GM10248 (cell line): ENCODE measurements at regions not wholly inside any gene's neighbourhood (a gene's known extent, or its start where the extent isn't known, plus 50 kb on each side); places are given as distances from the start of the nearest gene placed in this dataset.
"Not testable (repeated sequence)": the region's sequence is repeated elsewhere in the genome, so short reads cannot be mapped to it uniquely, and the experiment has no call there.

Source experiments
- CTCF ChIA-PET: fragments of 300-600 bp; sonication (Branson Sonifier 250); formaldehyde crosslinking; extraction: SDS; loops from one replicate; lab custom pipeline; 2021; ENCODE audit warnings: antibody characterized with exemption; lab: Yijun Ruan, JAX
- POLR2A ChIA-PET: fragments of 350-650 bp; sonication (Branson Sonifier 250); formaldehyde crosslinking; extraction: SDS; loops from one replicate; lab custom pipeline; 2020; ENCODE audit warnings: antibody characterized with exemption; lab: Yijun Ruan, JAX
- DNase-seq: peaks from one replicate; pipeline ENCODE4 v3.0.0; 2012; ENCODE audit errors: extremely low spot score
- CTCF ChIP-seq: IDR thresholded peaks from 2 replicates; pipeline ENCODE4 v1.5.1; 2012; ENCODE audit warnings: mild to moderate bottlenecking, low read depth; ENCODE audit errors: extremely low read depth, missing control alignments, control extremely low read depth

- ChIA-PET CTCF (no interaction called here), POLR2A (no interaction called here)
- DNase-seq = no peak
- no peak for TF ChIP-seq CTCF
These were observed 288.2 kb upstream of the PREP start for GRCh38 chr6:105691081-105691480.

- ChIA-PET POLR2A (no interaction called here), CTCF (no interaction called here)
- TF ChIP-seq CTCF = no peak
- no peak for DNase-seq
These were observed 285.7 kb upstream of the PREP start for GRCh38 chr6:105688573-105688972.

- DNase-seq, CTCF ChIA-PET, POLR2A ChIA-PET: not testable (repeated sequence)
These were observed 283.9 kb upstream of the PREP start for GRCh38 chr6:105686793-105687192.

GRCh38 chr6:105681061-105681460 lies 278.2 kb upstream of the PREP start:
- DNase-seq = no peak
- CTCF ChIA-PET = no interaction called here
- POLR2A ChIA-PET = no interaction called here
- TF ChIP-seq CTCF = no peak

GRCh38 chr6:105680131-105680530 lies 277.2 kb upstream of the PREP start:
- no peak for DNase-seq
- no peak for TF ChIP-seq CTCF
- POLR2A ChIA-PET = no interaction called here
- CTCF ChIA-PET = interaction anchor here (1.0 kb wide), 1 partner anchor 10 kb away, joined by 4 read pairs; no protein-coding TSS in a partner anchor

GRCh38 chr6:105678516-105678915 lies 275.6 kb upstream of the PREP start:
- POLR2A ChIA-PET = no interaction called here
- DNase-seq = no peak
- CTCF ChIA-PET = interaction anchor here (0.8 kb wide), 1 partner anchor 124 kb away, joined by 3 read pairs; no protein-coding TSS in a partner anchor
- TF ChIP-seq CTCF = no peak

GRCh38 chr6:105677671-105678475 lies 275.0 kb upstream of the PREP start:
- CTCF ChIA-PET = interaction anchor here (1.6 kb wide), 1 partner anchor 10 kb away, joined by 3 read pairs; no protein-coding TSS in a partner anchor
- POLR2A ChIA-PET = no interaction called here
- DNase-seq = no peak
- TF ChIP-seq CTCF = no peak
